ENCODE measurements at regions not wholly inside any gene's neighbourhood (a gene's known extent, or its start where the extent isn't known, plus 50 kb on each side); places are given as distances from the start of the nearest gene placed in this dataset.
"Not testable (repeated sequence)": the region's sequence is repeated elsewhere in the genome, so short reads cannot be mapped to it uniquely, and the experiment has no call there.

GRCh38 chr5:88085462-88085861, 183.2 kb downstream of the TMEM161B start:
- no peak for DNase-seq (ENCODE audit: extremely low spot score)
- TF ChIP-seq CTCF (IDR thresholded peaks at IDR 0.05; ENCODE audit: control extremely low read depth, extremely low read depth, low read depth, missing control alignments) = no peak
- ChIA-PET CTCF (interaction anchor here (1.4 kb wide), 1 partner anchor 16 kb away, joined by 6 read pairs; no protein-coding TSS in a partner anchor), POLR2A (no interaction called here)

DNA sequence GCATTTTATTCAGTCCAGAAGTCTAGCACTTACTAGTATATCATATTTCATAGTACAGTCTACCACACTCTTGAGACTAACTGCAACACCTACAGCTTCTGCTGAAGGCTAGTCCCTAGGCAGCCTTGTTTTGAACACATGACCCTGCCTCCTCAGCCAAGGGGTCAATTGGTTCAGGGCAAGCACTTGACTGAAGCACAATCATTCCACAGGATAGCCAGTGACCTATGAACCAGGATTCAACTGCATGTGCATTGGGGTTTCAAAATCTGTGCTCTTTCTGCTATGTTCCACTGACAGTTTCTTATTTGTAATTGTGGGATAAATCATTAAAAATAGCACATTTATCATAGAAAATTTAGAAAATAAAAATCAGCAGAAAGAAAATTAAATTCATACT, 186.8 kb downstream of the TMEM161B start:
- TF ChIP-seq CTCF (IDR thresholded peaks at IDR 0.05; ENCODE audit: control extremely low read depth, extremely low read depth, low read depth, missing control alignments) = no peak
- POLR2A ChIA-PET = no interaction called here
- CTCF ChIA-PET = no interaction called here
- DNase-seq (ENCODE audit: extremely low spot score) = no peak

DNA sequence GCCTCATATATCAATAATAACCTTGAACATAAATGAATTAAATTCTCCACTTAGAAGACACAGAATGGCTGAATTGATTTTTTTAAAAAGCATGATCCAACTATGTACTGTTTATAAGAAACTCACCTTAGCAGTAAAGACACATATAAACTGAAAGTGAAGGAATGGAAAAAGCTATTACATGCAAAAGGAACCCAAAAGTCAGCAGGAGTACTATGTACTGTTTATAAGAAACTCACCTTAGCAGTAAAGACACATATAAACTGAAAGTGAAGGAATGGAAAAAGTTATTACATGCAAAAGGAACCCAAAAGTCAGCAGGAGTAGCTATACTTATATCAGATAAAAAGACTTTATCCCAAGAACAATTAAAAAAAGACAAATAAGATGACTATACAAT, 204.8 kb downstream of the TMEM161B start:
- ChIA-PET POLR2A (no interaction called here), CTCF (no interaction called here)
- no peak for TF ChIP-seq CTCF (IDR thresholded peaks at IDR 0.05; ENCODE audit: control extremely low read depth, extremely low read depth, low read depth, missing control alignments)
- no peak for DNase-seq (ENCODE audit: extremely low spot score)

GRCh38 chr5:88060194-88060593, 208.5 kb downstream of the TMEM161B start:
- DNase-seq (ENCODE audit: extremely low spot score) = no peak
- ChIA-PET POLR2A (no interaction called here), CTCF (no interaction called here)
- TF ChIP-seq CTCF (IDR thresholded peaks at IDR 0.05; ENCODE audit: control extremely low read depth, extremely low read depth, low read depth, missing control alignments) = no peak

DNA sequence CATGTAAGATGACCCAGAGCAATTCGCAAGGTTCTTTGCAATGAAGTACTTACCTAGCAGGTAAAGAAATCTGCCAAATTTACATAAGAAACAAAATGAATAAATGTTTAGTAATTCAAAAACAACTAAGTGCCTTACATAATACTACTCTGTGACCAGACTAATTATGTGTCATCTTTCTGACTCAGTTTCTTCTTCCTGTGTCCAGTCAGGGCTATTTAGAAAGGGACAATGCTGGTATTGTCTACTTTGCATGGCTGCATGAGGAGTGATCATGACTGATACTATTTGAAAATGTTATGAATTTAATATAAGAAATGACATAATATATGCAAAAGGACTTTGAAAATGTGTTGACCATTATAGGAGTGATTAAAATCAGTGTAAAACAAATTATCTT, 210.0 kb downstream of the TMEM161B start:
- ChIA-PET POLR2A (no interaction called here), CTCF (no interaction called here)
- TF ChIP-seq CTCF (IDR thresholded peaks at IDR 0.05; ENCODE audit: control extremely low read depth, extremely low read depth, low read depth, missing control alignments) = no peak
- DNase-seq (ENCODE audit: extremely low spot score) = no peak

GRCh38 chr5:88052468-88052867, 216.2 kb downstream of the TMEM161B start:
- CTCF ChIA-PET; DNase-seq (ENCODE audit: extremely low spot score); POLR2A ChIA-PET: not testable (repeated sequence)

- TF ChIP-seq CTCF (IDR thresholded peaks at IDR 0.05; ENCODE audit: control extremely low read depth, extremely low read depth, low read depth, missing control alignments) = no peak
- CTCF ChIA-PET = no interaction called here
- no peak for DNase-seq (ENCODE audit: extremely low spot score)
- POLR2A ChIA-PET = no interaction called here
Observed at GRCh38 chr5:88051148-88051547, 217.5 kb downstream of the TMEM161B start.

Measured in GM10248 (cell line).